ENCODE measurements at regions not wholly inside any gene's neighbourhood (a gene's known extent, or its start where the extent isn't known, plus 50 kb on each side); places are given as distances from the start of the nearest gene placed in this dataset.

GRCh38 chr2:183740241-183740640 is 616.0 kb downstream of the NUP35 start:
- TF ChIP-seq FOXP2 (optimal IDR thresholded peaks at IDR 0.05; ENCODE audit: control extremely low read depth, extremely low read length, insufficient read depth) (no peak), POLR2AphosphoS5 (IDR thresholded peaks at IDR 0.05; ENCODE audit: borderline replicate concordance, low read depth, low read length) (no peak)
